Spleen (tissue), 11 donors: ENCODE measurements at regions not wholly inside any gene's neighbourhood (a gene's known extent, or its start where the extent isn't known, plus 50 kb on each side); places are given as distances from the start of the nearest gene placed in this dataset.
A peak's percentile ranks its signal among the peaks of the same experiment; 100 is the strongest.

Experiments
- DNase-seq: peaks from one replicate; pipeline ENCODE4 v3.0.0-alpha.2; 2020
- H3K27ac ChIP-seq, 8 donors: fragments of 200-600 bp; sonication (generic) in 7 of 8; 1 replicate in 4 of 8; 2 replicates in 4 of 8; pipeline versions ENCODE4 v1.5.0 to v1.8.0; 2016 to 2021; ENCODE audit warnings: inconsistent platforms in 4 of 8, mild to moderate bottlenecking in 4 of 8, moderate library complexity in 1 of 8
- H3K27me3 ChIP-seq, 7 donors: fragments of 200-600 bp; sonication (generic) in 6 of 7; replicated peaks in 1 of 7; 1 replicate in 4 of 7; 2 replicates in 3 of 7; pipeline versions ENCODE4 v1.5.0 to v1.8.0; 2016 to 2021; ENCODE audit warnings: inconsistent platforms in 3 of 7, mild to moderate bottlenecking in 1 of 7
- H3K36me3 ChIP-seq, 6 donors: fragments of 200-600 bp; sonication (generic) in 5 of 6; 1 replicate in 4 of 6; 2 replicates in 2 of 6; pipeline versions ENCODE4 v1.5.0 to v1.8.0; 2016 to 2021; ENCODE audit warnings: inconsistent platforms in 2 of 6
- H3K4me1 ChIP-seq, 6 donors: fragments of 200-600 bp; sonication (generic) in 5 of 6; 1 replicate in 3 of 6; 2 replicates in 3 of 6; pipeline versions ENCODE4 v1.5.0 to v1.8.0; 2016 to 2021; ENCODE audit warnings: inconsistent platforms in 3 of 6
- H3K4me3 ChIP-seq, 8 donors: fragments of 200-600 bp; sonication (generic) in 7 of 8; 1 replicate in 4 of 8; 2 replicates in 4 of 8; pipeline versions ENCODE4 v1.5.0 to v1.8.0; 2016 to 2021; ENCODE audit warnings: inconsistent platforms in 4 of 8, mild to moderate bottlenecking in 4 of 8, moderate library complexity in 2 of 8
- H3K9me3 ChIP-seq, 8 donors: fragments of 200-600 bp; sonication (generic) in 7 of 8; 1 replicate in 4 of 8; 2 replicates in 4 of 8; pipeline versions ENCODE4 v1.5.0 to v1.8.0; 2016 to 2021; ENCODE audit warnings: inconsistent platforms in 4 of 8
- POLR2A ChIP-seq, 3 donors: fragments of 450-650 bp; IDR thresholded peaks; one replicate each; pipeline ENCODE4 v1.5.1; 2017; ENCODE audit warnings: antibody characterized with exemption in 3 of 3, mild to moderate bottlenecking in 1 of 3
- POLR2AphosphoS5 ChIP-seq, 3 donors: sonication (generic); formaldehyde crosslinking; IDR thresholded peaks; one replicate each; pipeline ENCODE4 v1.5.1; 2017; ENCODE audit warnings: antibody characterized with exemption in 3 of 3
- WGBS, 5 donors: extraction: QIAGEN DNeasy Blood & Tissue Kit in 3 of 5; methylation state at CpG; one replicate each; pipeline versions ENCODE4 v1.1.5 to v1.1.7; 2013 to 2018; 5-methylcytosine and 5-hydroxymethylcytosine counted together
- intact Hi-C: fragments of 100-400 bp; cut with DNase I; formaldehyde crosslinking; loops from one replicate; pipeline ENCODE4 v1.15.0; 2023; ENCODE audit warnings: low total_unique reads
- TF ChIP-seq, protein P1 (sequence below), 11 experiments: fragments of 200-600 bp in 7 of 11; fragments of 450-650 bp in 4 of 11; sonication (generic) in 4 of 11; IDR thresholded peaks in 8 of 11; conservative IDR thresholded peaks in 3 of 11; 1 replicate in 7 of 11; 2 replicates in 4 of 11; pipeline versions ENCODE4 v1.4.0 to v1.8.0; 2016 to 2021; ENCODE audit warnings: antibody characterized with exemption in 11 of 11, inconsistent platforms in 4 of 11, mild to moderate bottlenecking in 1 of 11
- donor health status: healthy with polysubstance abuse.
- donor health status: DM: no; HTN: no; CAD: no; lungs with moderate emphysema.
- donor health status: DM: no; HTN: no; CAD: no.
- donor health status: Bipolar disorder and iron deficiency.
- donor health status: healthy.
- donor health status: DM: no; HTN: no; CAD: no.
- donor health status: DM: yes; HTN: yes; CAD: no.

DNA sequence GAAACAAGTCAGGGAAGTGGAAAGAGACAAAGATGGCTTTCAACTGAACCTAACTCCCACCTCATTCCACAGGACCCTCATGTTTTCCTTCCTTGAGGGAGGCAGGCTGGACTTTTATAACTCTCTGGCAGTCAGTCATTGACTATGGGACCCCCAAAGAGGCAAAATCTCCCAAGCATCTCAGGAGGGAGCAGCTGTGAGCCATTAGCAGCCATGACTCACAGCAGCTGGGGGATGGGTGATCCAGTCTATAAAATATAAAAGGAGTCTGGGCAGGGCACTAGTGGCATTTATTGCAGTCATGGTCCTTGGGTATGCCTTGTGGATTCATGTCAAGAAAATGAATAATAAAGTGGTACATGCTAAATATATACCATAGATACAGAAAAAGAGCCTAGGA lies 387.0 kb upstream of the CHD6 start:
- Histone ChIP-seq H3K4me1 (no peaks in the 10 kb centered on the region), H3K9me3 (peaks cover 0 to 17% (median 10%) of the 10 kb centered on the region in 8 donors), H3K27ac (no peak overlapping the region), H3K4me3 (no peak overlapping the region), H3K27me3 (peaks cover 0 to 5% (median 0%) of the 10 kb centered on the region in 7 donors), H3K36me3 (no peaks in the 10 kb centered on the region)
- TF ChIP-seq, protein P1, sequence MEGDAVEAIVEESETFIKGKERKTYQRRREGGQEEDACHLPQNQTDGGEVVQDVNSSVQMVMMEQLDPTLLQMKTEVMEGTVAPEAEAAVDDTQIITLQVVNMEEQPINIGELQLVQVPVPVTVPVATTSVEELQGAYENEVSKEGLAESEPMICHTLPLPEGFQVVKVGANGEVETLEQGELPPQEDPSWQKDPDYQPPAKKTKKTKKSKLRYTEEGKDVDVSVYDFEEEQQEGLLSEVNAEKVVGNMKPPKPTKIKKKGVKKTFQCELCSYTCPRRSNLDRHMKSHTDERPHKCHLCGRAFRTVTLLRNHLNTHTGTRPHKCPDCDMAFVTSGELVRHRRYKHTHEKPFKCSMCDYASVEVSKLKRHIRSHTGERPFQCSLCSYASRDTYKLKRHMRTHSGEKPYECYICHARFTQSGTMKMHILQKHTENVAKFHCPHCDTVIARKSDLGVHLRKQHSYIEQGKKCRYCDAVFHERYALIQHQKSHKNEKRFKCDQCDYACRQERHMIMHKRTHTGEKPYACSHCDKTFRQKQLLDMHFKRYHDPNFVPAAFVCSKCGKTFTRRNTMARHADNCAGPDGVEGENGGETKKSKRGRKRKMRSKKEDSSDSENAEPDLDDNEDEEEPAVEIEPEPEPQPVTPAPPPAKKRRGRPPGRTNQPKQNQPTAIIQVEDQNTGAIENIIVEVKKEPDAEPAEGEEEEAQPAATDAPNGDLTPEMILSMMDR (IDR thresholded peaks at IDR 0.05 in 8 of 11, conservative IDR thresholded peaks at IDR 0.05 in 3 of 11): no peak
- TF ChIP-seq POLR2AphosphoS5 (IDR thresholded peaks at IDR 0.05) (no peak), POLR2A (IDR thresholded peaks at IDR 0.05) (no peak)
- no peak for DNase-seq
- intact Hi-C loops: no loop called here

DNA sequence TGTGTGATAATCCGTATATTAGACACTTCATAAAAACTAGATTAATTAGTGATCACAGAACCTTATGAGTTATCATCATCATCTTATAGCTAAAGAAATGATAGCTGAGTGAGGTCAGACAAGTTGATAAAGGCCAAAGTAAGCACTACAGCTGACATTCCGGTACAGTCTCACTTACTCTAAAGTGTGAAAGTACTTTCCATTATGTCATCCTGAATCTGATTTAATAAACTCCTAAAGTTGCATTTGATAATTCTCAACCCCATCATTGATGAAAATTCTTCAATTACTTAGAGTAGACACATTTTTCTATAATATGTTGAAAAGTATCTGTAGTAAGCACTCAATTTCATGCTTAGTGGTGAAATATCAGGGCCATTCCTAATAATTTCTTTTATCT lies 385.2 kb upstream of the CHD6 start:
- TF ChIP-seq POLR2AphosphoS5 (IDR thresholded peaks at IDR 0.05): no peak
- no peak for TF ChIP-seq POLR2A (IDR thresholded peaks at IDR 0.05)
- TF ChIP-seq, protein P1 (IDR thresholded peaks at IDR 0.05 in 8 of 11, conservative IDR thresholded peaks at IDR 0.05 in 3 of 11): no peak
- Histone ChIP-seq H3K4me1 (no peaks in the 10 kb centered on the region), H3K4me3 (no peak overlapping the region), H3K27me3 (peaks cover 0 to 5% (median 0%) of the 10 kb centered on the region in 7 donors), H3K9me3 (peaks cover 0 to 17% (median 12%) of the 10 kb centered on the region in 8 donors), H3K27ac (no peak overlapping the region), H3K36me3 (no peaks in the 10 kb centered on the region)
- intact Hi-C loops: no loop called here
- 83 to 97% (median 97%) methylated on average over 2 of the region's 2 CpGs for WGBS, 5 donors
- no peak for DNase-seq

DNA sequence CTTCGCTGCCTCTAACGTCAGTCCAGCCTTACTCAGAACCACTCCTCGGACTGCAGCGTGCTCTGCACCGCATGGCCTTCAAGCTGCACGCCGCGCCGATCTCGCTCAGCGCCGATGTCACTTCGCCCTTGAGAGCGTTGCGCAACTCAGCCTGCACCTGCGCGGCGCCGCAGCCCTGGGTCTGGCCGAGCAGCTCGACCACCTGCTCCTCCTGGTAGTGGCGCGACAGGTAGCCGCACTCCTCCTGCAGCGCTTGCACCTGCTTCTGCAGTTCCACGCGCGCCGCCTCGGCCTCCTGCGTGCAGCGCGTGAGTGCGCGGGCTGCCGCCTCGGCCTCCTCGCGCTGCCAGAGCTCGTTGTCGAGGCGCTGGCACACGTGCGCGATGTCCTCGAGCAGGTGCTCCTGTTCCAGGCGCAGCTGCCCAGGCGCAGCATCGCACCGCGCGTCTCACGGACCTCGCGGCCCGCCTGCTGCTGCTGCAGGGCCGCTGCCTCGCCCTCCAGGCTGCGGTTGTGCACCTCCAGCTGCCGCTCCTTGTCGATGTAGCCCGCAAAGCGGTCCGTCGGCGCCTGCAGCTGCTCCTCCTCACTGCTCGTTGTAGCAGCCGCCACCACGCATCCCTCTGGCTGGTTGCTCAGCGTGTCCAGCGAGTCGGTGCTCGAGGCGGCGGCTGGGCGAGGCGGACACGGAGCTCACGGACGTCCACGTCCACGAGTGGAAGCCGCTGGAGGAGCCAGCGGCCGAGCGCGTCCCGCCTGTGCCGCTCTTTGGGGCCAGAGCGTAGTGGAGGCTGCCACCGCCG lies 380.6 kb upstream of the CHD6 start:
- Histone ChIP-seq H3K27ac (no peak overlapping the region), H3K4me1 (no peaks in the 10 kb centered on the region), H3K36me3 (no peaks in the 10 kb centered on the region), H3K9me3 (peaks cover 0 to 32% (median 13%) of the 10 kb centered on the region in 8 donors), H3K4me3 (no peak overlapping the region), H3K27me3 (no peaks in the 10 kb centered on the region)
- DNase-seq: peak; percentile 73
- no peak for TF ChIP-seq POLR2AphosphoS5 (IDR thresholded peaks at IDR 0.05)
- TF ChIP-seq, protein P1 (IDR thresholded peaks at IDR 0.05 in 8 of 11, conservative IDR thresholded peaks at IDR 0.05 in 3 of 11): no peak
- TF ChIP-seq POLR2A (IDR thresholded peaks at IDR 0.05): no peak
- 86 to 94% (median 93%) methylated on average over 89 to 92 of the region's 92 CpGs for WGBS, 5 donors
- intact Hi-C loops: no loop called here

DNA sequence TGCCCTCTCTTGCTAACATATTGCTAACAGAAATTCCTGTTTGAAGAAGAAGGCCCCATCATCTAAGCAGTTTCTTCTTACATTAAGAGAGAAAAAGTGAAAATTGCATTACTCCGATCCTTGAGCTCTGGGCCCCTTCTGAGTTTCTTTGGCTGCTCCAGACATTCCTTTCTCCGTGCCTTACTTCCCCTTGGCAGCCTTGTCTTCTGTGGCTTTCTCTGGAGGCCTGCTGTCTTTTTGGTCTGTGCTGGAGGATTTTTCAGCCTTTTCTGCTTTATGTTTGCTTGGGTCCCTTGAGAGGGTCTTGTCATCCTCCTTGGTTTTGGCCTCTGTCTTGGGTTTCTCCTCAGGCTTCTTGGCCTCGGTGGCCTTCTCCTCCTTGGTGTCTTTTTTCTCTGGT lies 378.8 kb upstream of the CHD6 start:
- Histone ChIP-seq H3K4me1 (no peaks in the 10 kb centered on the region), H3K9me3 (peaks cover 0 to 32% (median 13%) of the 10 kb centered on the region in 8 donors), H3K36me3 (no peaks in the 10 kb centered on the region), H3K27ac (no peak overlapping the region), H3K27me3 (no peaks in the 10 kb centered on the region), H3K4me3 (no peak overlapping the region)
- TF ChIP-seq POLR2A (IDR thresholded peaks at IDR 0.05) (no peak), POLR2AphosphoS5 (IDR thresholded peaks at IDR 0.05) (no peak)
- TF ChIP-seq, protein P1 (IDR thresholded peaks at IDR 0.05 in 8 of 11, conservative IDR thresholded peaks at IDR 0.05 in 3 of 11): no peak
- intact Hi-C loops: no loop called here
- no peak for DNase-seq
- 82 to 88% (median 85%) methylated on average over 3 of the region's 3 CpGs for WGBS, 5 donors
